IPS-NIHi7 (cell line): ENCODE measurements at regions not wholly inside any gene's neighbourhood (a gene's known extent, or its start where the extent isn't known, plus 50 kb on each side); places are given as distances from the start of the nearest gene placed in this dataset.
"Not testable (repeated sequence)": the region's sequence is repeated elsewhere in the genome, so short reads cannot be mapped to it uniquely, and the experiment has no call there.

Experiments
- DNase-seq: peaks from one replicate; pipeline ENCODE4 v3.0.0; 2012; ENCODE audit warnings: mixed read lengths; ENCODE audit errors: extremely low spot score

DNA sequence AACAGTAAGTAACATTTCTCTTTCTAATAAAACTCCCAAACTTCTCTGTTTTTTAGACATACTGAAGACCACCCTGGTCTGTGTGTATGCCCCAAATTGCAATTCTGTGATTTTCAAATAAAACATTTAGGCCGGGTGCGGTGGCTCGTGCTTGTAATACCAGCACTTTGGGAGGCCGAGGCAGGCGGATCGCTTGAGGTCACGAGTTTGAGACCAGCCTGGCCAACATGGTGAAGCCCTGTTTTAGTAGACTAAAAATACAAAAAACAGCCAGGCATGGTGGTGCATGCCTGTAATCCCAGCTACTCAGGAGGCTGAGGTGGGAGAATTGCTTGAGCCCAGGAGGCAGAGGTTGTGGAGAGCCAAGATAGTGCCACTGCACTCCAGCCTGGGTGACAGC lies 368.5 kb downstream of the PTPRU start:
- DNase-seq = not testable (repeated sequence)

GRCh38 chr1:29603622-29604021 lies 367.3 kb downstream of the PTPRU start:
- no peak for DNase-seq

DNA sequence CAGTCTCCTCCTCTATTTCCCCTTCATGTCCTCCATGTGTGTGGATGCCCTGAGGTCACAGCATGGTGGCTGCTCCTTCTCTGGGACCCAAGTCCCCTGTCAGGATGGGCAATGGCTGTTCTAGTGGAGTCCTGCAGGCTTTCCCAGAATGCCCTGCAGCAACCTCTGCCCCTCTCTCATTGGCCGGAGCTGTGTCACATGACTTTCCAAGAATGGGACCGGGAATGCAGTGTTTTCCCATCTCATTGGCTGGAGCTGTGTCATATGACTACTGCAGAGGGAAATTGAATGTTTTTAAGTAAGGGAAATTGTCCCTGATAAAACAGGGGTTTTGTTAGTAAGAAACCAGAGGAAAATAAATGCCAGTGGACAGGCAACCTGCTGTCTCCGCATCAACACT lies 365.9 kb downstream of the PTPRU start:
- no peak for DNase-seq

GRCh38 chr1:29601021-29601420 lies 364.7 kb downstream of the PTPRU start:
- no peak for DNase-seq

- DNase-seq = no peak
Measured at GRCh38 chr1:29599826-29600225, 363.5 kb downstream of the PTPRU start.

DNA sequence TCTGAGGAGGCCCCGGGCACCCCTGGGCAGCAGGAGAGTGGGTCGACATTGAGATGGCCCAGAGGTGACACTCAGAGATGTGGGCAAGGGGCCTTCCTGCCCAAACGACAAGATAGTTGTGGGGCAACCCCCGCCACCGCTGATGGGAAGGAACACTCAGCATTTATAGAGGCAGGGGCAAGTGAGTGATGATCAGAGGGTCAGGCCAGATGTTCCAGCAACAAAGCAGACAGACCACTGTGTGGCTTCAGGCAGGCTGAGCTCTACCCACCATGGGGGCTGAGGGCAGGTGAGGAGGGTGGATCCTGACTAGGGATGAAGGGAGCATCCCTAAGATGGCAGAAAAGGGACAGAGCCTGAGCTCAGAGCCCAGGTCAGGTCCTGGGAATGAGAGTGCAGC lies 362.7 kb downstream of the PTPRU start:
- no peak for DNase-seq

DNA sequence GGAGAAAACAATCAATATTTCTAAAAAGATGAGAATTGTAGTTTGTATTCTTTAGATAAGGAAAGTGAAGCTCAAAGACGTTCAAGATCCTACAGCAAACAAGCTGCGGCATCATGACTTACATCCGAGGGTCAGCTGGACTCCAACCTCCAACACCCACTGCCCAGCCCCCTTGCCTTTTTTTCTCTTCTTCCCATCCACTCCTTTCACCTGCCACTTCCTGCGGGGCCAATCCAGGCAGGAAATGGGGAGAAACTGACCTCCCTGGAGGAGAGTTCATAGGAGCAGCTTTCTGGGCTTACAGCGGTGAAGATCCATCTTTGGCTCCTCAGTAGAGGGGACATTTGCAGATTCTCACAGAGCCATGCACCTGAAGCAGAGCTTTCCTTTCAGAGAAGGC lies 361.5 kb downstream of the PTPRU start:
- DNase-seq = peak; percentile 6

DNA sequence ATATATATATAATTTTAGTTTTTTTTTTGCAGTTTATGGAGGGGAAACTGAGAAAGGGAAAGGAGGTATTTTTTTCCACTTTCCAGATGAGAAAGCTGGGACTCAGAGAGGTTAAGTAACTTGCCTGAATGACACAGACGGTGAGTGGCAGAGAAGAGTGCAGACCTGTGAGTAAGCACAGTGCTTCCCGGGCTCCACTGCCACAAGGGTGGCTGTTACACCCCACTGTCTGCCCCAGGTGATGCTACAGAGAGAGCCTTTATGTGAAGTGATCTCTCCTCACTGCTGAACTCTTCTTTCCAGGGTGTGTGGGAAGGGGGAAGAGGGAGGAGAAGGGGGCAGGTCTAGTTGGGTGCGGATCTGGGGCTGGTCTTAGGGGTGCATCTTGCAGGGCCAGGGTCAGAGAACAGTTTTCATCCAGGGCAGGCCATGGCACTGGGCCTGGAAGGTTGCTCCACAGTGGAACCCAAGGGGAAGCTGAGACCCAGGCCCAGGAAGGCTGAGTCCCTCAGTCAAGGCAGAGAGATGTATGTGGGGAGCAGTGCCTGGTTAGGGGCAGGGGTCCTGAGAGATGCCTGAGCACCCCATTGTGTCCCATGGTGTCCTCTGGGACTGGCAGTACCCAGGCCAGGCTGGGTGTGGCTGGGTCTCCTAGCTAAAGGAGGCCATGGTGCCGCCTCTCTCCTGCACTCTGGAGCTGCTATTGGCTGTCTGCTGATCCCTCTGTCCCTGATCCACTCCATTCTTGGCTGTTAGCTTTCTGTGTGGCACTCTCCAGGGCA lies 357.5 kb downstream of the PTPRU start:
- DNase-seq = no peak

GRCh38 chr1:29592731-29593130 lies 356.4 kb downstream of the PTPRU start:
- peak; percentile 32 for DNase-seq

GRCh38 chr1:29592261-29592615 lies 355.9 kb downstream of the PTPRU start:
- DNase-seq = no peak

GRCh38 chr1:29591601-29592260 lies 355.4 kb downstream of the PTPRU start:
- DNase-seq = no peak

GRCh38 chr1:29590583-29591565 lies 354.6 kb downstream of the PTPRU start:
- DNase-seq = no peak

- not testable (repeated sequence) for DNase-seq
Measured at GRCh38 chr1:29589716-29590115, 353.4 kb downstream of the PTPRU start.

DNA sequence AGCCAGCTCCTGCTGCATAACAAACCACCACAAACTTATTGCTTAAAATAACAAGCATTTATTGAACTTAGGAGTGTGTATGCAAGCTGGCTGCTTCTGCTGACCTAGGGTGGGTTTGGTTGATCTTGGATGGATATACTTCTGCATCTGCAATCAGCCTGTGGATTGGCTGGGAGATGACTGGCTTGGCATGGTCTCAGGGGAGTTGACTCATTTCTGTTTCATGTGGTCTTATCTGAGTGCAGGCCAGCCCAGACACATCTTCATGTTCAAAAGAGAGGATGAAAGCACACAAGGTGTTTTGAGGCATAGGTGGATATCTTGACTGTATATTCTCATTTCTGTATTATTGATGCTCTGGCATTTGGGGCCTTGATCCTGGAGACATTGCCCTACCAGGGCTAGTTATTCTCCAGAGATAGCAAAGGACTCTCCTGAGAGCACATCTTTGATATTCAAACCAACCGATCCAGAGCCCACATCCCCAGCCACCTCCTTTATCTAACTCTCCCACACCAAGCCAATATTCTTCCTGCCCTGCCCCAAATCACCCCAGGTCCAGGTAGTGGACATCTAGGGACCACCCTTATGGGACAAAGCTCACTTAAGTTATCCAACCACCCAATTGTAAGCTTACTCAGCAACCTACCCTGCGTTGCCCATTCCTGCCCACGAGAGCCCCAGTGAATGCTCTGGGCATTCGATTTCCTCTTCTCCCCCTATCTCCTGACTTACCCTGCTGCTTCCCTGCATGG lies 350.8 kb downstream of the PTPRU start:
- no peak for DNase-seq

GRCh38 chr1:29586215-29586614 lies 349.9 kb downstream of the PTPRU start:
- no peak for DNase-seq

DNA sequence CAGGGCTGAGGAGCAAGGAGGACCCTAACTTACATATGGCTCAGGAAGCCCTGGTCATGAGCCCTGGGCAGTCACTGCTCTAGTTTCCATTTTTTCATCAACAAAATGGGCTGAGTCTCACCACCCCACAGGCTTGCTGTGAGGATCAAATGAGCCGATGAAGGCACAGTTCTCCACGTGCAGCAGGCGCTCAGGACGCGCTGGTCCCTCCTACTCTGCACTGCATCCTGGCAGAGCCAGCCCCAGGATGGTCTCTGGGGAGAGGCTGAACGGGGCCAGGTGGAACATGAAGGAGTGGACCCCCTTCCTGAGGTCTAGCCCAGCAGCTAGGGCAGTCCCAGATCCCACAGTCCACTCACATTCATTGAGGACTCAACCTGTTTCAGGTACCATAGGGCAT lies 349.3 kb downstream of the PTPRU start:
- no peak for DNase-seq

DNA sequence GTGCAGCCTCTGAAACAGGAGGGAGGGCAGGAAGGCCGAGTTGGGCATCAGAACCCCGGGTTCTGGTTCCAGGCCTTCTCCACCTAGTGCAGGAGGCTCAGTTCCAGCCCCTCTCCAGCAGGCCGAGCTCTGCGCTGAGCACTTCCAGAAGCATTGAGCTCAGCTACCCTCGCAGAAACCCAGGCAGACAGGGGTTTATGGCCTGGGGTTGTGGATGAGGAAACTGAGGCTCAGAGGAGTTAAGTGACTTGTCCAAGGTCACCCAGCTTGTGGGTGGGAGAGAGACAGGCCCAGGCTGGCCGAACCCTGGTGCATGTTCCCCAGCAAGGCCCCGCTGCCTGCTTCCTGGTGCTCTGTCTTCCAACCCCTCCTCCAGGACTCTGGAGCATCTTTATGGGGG lies 348.9 kb downstream of the PTPRU start:
- no peak for DNase-seq

GRCh38 chr1:29584776-29585175 lies 348.5 kb downstream of the PTPRU start:
- no peak for DNase-seq

- no peak for DNase-seq
Measured at GRCh38 chr1:29584362-29584761, 348.0 kb downstream of the PTPRU start.

- no peak for DNase-seq
Measured at GRCh38 chr1:29583727-29584126, 347.4 kb downstream of the PTPRU start.

- DNase-seq = no peak
Measured at GRCh38 chr1:29581256-29581655, 344.9 kb downstream of the PTPRU start.
